ENCODE measurements at regions not wholly inside any gene's neighbourhood (a gene's known extent, or its start where the extent isn't known, plus 50 kb on each side); places are given as distances from the start of the nearest gene placed in this dataset.

DNA sequence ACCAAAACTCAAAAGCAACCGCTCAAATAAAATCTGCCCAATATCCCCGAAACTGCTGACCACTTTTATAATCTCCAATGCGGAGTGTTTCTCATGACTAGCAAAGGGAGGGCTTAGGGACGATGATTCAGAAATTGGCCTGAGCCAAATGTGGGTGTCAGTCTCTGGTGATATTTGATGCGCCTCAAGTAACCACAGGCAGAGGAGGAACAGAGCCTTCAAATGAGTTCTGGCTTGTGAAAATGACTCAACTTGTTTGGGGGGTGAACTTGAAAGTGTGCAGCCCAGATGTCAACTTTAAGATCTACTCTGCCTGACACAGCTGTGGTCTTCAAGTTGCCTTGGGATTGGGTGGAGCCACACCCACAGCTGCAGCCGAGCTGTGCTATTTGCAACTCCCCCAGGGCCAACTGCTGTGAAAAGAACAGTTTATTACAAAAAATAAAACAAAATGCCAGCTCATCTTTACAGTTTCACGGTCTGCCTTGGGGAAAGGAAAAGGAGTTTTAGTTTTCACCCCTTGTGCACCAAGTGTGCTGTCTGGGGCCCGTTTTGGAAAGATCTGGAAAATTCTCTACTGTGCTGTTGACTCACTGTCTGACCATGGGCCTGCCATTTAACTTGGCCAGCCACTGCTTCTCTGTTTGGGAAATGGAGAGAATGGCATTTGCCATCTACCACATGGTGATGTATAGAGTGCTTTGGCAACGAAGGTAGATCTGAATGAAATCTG is 222.1 kb downstream of the MTX2 start:
- TF ChIP-seq POLR2A (IDR thresholded peaks at IDR 0.05; ENCODE audit: low read depth, low read length): no peak
- no peak for TF ChIP-seq TAF1 (IDR thresholded peaks at IDR 0.05; ENCODE audit: low read depth, low read length)
- peak; percentile 56 for TF ChIP-seq SPI1 (IDR thresholded peaks at IDR 0.05; ENCODE audit: low read depth, low read length)
- TF ChIP-seq POU2F2 (IDR thresholded peaks at IDR 0.05; ENCODE audit: low read depth, low read length): no peak

Data from GM12891 (cell line).